Liver (tissue), 8 donors: ENCODE measurements at regions not wholly inside any gene's neighbourhood (a gene's known extent, or its start where the extent isn't known, plus 50 kb on each side); places are given as distances from the start of the nearest gene placed in this dataset.
A peak's percentile ranks its signal among the peaks of the same experiment; 100 is the strongest.

ENCODE experiments used
- DNase-seq: peaks from one replicate; pipeline ENCODE4 v3.0.0-alpha.2; 2017; ENCODE audit warnings: low spot score
- H3K27ac ChIP-seq, 2 donors: one replicate each; pipeline ENCODE4 v1.7.0; 2013; ENCODE audit warnings: inconsistent platforms in 2 of 2, low read length in 2 of 2, control low read depth in 1 of 2, low read depth in 1 of 2, mild to moderate bottlenecking in 1 of 2
- H3K27me3 ChIP-seq, 4 donors: one replicate each; pipeline versions ENCODE4 v1.6.1 to v1.7.0; 2013; ENCODE audit warnings: low read length in 3 of 4, inconsistent platforms in 1 of 4, mild to moderate bottlenecking in 1 of 4, moderate library complexity in 1 of 4; ENCODE audit not compliant: control insufficient read depth in 4 of 4, insufficient read depth in 4 of 4
- H3K36me3 ChIP-seq, 4 donors: one replicate each; pipeline versions ENCODE4 v1.6.1 to v1.7.0; 2013; ENCODE audit warnings: low read length in 3 of 4, mild to moderate bottlenecking in 3 of 4, low read depth in 1 of 4, moderate library complexity in 1 of 4; ENCODE audit not compliant: control insufficient read depth in 4 of 4, insufficient read depth in 3 of 4
- H3K4me1 ChIP-seq, 4 donors: one replicate each; pipeline versions ENCODE4 v1.6.1 to v1.7.0; 2013; ENCODE audit warnings: low read length in 3 of 4, mild to moderate bottlenecking in 3 of 4, moderate library complexity in 1 of 4; ENCODE audit not compliant: control insufficient read depth in 4 of 4, insufficient read depth in 4 of 4
- H3K4me3 ChIP-seq, 3 donors: one replicate each; pipeline versions ENCODE4 v1.6.1 to v1.7.0; 2013; ENCODE audit warnings: low read length in 3 of 3, control low read depth in 1 of 3, low read depth in 1 of 3, mild to moderate bottlenecking in 1 of 3
- H3K9ac ChIP-seq, 2 donors: one replicate each; pipeline ENCODE4 v1.7.0; 2013; ENCODE audit warnings: low read length in 2 of 2, mild to moderate bottlenecking in 2 of 2, moderate library complexity in 2 of 2, control low read depth in 1 of 2, low read depth in 1 of 2
- H3K9me3 ChIP-seq, 4 donors: one replicate each; pipeline versions ENCODE4 v1.6.1 to v1.7.0; 2013; ENCODE audit warnings: low read length in 3 of 4; ENCODE audit not compliant: control insufficient read depth in 4 of 4
- CTCF ChIP-seq: fragments of 150-350 bp; IDR thresholded peaks from 2 replicates; pipeline ENCODE4 v1.5.1; 2017; ENCODE audit warnings: improper control_type of control experiment, low read depth, low read length; ENCODE audit not compliant: missing input control
- EGR1 ChIP-seq, 2 donors: IDR thresholded peaks; 2 replicates each; pipeline ENCODE4 v1.6.1; 2016 to 2018; ENCODE audit warnings: antibody characterized with exemption in 2 of 2, low read depth in 2 of 2
- FOXA1 ChIP-seq: IDR thresholded peaks from 2 replicates; pipeline ENCODE4 v1.6.1; 2016; ENCODE audit warnings: antibody characterized with exemption
- FOXA2 ChIP-seq: IDR thresholded peaks from 2 replicates; pipeline ENCODE4 v1.6.1; 2016; ENCODE audit warnings: antibody characterized with exemption
- GABPA ChIP-seq, 2 donors: IDR thresholded peaks in 1 of 2; conservative IDR thresholded peaks in 1 of 2; 2 replicates each; pipeline ENCODE4 v1.6.1; 2016; ENCODE audit warnings: antibody characterized with exemption in 2 of 2, mild to moderate bottlenecking in 1 of 2, moderate library complexity in 1 of 2
- HNF4A ChIP-seq, 2 donors: conservative IDR thresholded peaks; 2 replicates each; pipeline ENCODE4 v1.6.1; 2016; ENCODE audit warnings: antibody characterized with exemption in 2 of 2, mild to moderate bottlenecking in 2 of 2
- HNF4G ChIP-seq: IDR thresholded peaks from 2 replicates; pipeline ENCODE4 v1.6.1; 2016; ENCODE audit warnings: antibody characterized with exemption
- JUND ChIP-seq, 2 donors: IDR thresholded peaks; 2 replicates each; pipeline ENCODE4 v1.6.1; 2016; ENCODE audit warnings: antibody characterized with exemption in 2 of 2
- NR2F2 ChIP-seq: IDR thresholded peaks from 2 replicates; pipeline ENCODE4 v1.6.1; 2016; ENCODE audit warnings: antibody characterized with exemption
- RAD21 ChIP-seq, 2 donors: IDR thresholded peaks; 2 replicates each; pipeline ENCODE4 v1.6.1; 2016; ENCODE audit warnings: antibody characterized with exemption in 2 of 2, mild to moderate bottlenecking in 2 of 2
- REST ChIP-seq: IDR thresholded peaks from 2 replicates; pipeline ENCODE4 v1.6.1; 2016; ENCODE audit warnings: antibody characterized with exemption, mild to moderate bottlenecking
- RXRA ChIP-seq, 2 donors: IDR thresholded peaks; 2 replicates each; pipeline ENCODE4 v1.6.1; 2017 to 2018; ENCODE audit warnings: antibody characterized with exemption in 2 of 2, mild to moderate bottlenecking in 1 of 2
- SP1 ChIP-seq: IDR thresholded peaks from 2 replicates; pipeline ENCODE4 v1.6.1; 2018; ENCODE audit warnings: antibody characterized with exemption, mild to moderate bottlenecking
- TAF1 ChIP-seq: conservative IDR thresholded peaks from 2 replicates; pipeline ENCODE4 v1.6.1; 2016; ENCODE audit warnings: antibody characterized with exemption, mild to moderate bottlenecking
- YY1 ChIP-seq: IDR thresholded peaks from 2 replicates; pipeline ENCODE4 v1.6.1; 2016; ENCODE audit warnings: antibody characterized with exemption, mild to moderate bottlenecking
- WGBS: extraction: QIAGEN DNeasy Blood & Tissue Kit; methylation state at CpG from one replicate; pipeline ENCODE4 v1.1.7; 2013; 5-methylcytosine and 5-hydroxymethylcytosine counted together
- TF ChIP-seq, protein P1 (sequence below): IDR thresholded peaks from 2 replicates; pipeline ENCODE4 v1.6.1; 2016; ENCODE audit warnings: antibody characterized with exemption
- TF ChIP-seq, protein P2 (sequence below): IDR thresholded peaks from 2 replicates; pipeline ENCODE4 v1.6.1; 2016; ENCODE audit warnings: antibody characterized with exemption
- TF ChIP-seq, protein P3 (sequence below): IDR thresholded peaks from 2 replicates; pipeline ENCODE4 v1.6.1; 2016; ENCODE audit warnings: antibody characterized with exemption
- donor health status: healthy.
- donor health status: healthy.
- donor health status: healthy.
- donor health status: healthy.
- donor health status: healthy.

DNA sequence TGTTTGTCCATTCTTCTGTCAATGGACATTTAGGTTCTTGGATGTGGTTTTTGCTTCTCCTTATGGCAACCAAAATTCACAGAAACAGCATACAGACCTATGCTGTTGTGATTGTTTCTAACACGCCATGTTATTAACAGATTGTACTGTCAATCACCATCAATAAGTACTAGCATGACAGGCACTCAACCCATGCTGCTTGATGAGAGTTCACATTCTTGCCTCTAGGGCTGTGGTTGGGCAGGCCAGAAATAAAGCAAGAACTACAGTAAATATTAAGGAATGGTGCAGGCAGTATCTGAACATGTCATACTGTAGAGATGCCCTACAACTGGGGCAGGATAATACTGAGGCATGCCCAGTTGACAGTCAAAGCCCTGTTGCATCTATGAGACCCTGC lies 171.2 kb upstream of the ZFHX3 start (continued):
- TF ChIP-seq NR2F2 = no peak
- no peak for TF ChIP-seq RXRA (IDR thresholded peaks at IDR 0.05)
- TF ChIP-seq YY1 = no peak

- Histone ChIP-seq H3K4me1 (no peaks in the 10 kb centered on the region), H3K36me3 (no peaks in the 10 kb centered on the region), H3K9me3 (peaks cover 0 to 3% (median 1%) of the 10 kb centered on the region in 4 donors), H3K4me3 (no peak overlapping the region), H3K27ac (no peak overlapping the region), H3K27me3 (no peaks in the 10 kb centered on the region), H3K9ac (no peak overlapping the region)
- 82% methylated on average over 3 of the region's 3 CpGs for WGBS
- DNase-seq = no peak
- TF ChIP-seq TAF1 = no peak
- TF ChIP-seq REST = no peak
- no peak for TF ChIP-seq HNF4G
- TF ChIP-seq YY1 = no peak
- peak in 1 of 2 donors; percentile 21 for TF ChIP-seq RAD21 (IDR thresholded peaks at IDR 0.05)
Observed at GRCh38 chr16:73217654-73218053, 169.7 kb upstream of the ZFHX3 start.

- no peak overlapping the region for H3K4me3 ChIP-seq
- no peak overlapping the region for H3K27ac ChIP-seq
- no peaks in the 10 kb centered on the region for H3K27me3 ChIP-seq
- H3K36me3 ChIP-seq = no peaks in the 10 kb centered on the region
- no peaks in the 10 kb centered on the region for H3K4me1 ChIP-seq
- TF ChIP-seq RXRA (IDR thresholded peaks at IDR 0.05) (no peak), FOXA2 (no peak), TAF1 (no peak), HNF4G (no peak), EGR1 (IDR thresholded peaks at IDR 0.05; ENCODE audit: low read depth in 2 of 2) (no peak), FOXA1 (no peak), HNF4A (conservative IDR thresholded peaks at IDR 0.05) (no peak), REST (no peak), YY1 (no peak), GABPA (IDR thresholded peaks at IDR 0.05 in 1 of 2, conservative IDR thresholded peaks at IDR 0.05 in 1 of 2) (no peak), SP1 (no peak), JUND (IDR thresholded peaks at IDR 0.05) (no peak), NR2F2 (no peak), RAD21 (IDR thresholded peaks at IDR 0.05) (no peak), CTCF (no peak)
- TF ChIP-seq, protein P1, sequence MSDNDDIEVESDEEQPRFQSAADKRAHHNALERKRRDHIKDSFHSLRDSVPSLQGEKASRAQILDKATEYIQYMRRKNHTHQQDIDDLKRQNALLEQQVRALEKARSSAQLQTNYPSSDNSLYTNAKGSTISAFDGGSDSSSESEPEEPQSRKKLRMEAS = no peak
- TF ChIP-seq, protein P2, sequence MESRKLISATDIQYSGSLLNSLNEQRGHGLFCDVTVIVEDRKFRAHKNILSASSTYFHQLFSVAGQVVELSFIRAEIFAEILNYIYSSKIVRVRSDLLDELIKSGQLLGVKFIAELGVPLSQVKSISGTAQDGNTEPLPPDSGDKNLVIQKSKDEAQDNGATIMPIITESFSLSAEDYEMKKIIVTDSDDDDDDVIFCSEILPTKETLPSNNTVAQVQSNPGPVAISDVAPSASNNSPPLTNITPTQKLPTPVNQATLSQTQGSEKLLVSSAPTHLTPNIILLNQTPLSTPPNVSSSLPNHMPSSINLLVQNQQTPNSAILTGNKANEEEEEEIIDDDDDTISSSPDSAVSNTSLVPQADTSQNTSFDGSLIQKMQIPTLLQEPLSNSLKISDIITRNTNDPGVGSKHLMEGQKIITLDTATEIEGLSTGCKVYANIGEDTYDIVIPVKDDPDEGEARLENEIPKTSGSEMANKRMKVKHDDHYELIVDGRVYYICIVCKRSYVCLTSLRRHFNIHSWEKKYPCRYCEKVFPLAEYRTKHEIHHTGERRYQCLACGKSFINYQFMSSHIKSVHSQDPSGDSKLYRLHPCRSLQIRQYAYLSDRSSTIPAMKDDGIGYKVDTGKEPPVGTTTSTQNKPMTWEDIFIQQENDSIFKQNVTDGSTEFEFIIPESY = no peak
- TF ChIP-seq, protein P3, sequence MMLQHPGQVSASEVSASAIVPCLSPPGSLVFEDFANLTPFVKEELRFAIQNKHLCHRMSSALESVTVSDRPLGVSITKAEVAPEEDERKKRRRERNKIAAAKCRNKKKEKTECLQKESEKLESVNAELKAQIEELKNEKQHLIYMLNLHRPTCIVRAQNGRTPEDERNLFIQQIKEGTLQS = no peak
- H3K9me3 ChIP-seq = peaks cover 0 to 3% (median 1%) of the 10 kb centered on the region in 4 donors
- no peak for DNase-seq
- WGBS = 88% methylated on average over 8 of the region's 8 CpGs
- H3K9ac ChIP-seq = no peak overlapping the region
Observed at GRCh38 chr16:73216932-73217331, 169.0 kb upstream of the ZFHX3 start.
